KOPT-K1 (cell line): ENCODE measurements at regions not wholly inside any gene's neighbourhood (a gene's known extent, or its start where the extent isn't known, plus 50 kb on each side); places are given as distances from the start of the nearest gene placed in this dataset.

ENCODE experiments used
- H3K27ac ChIP-seq: fragments of 200-600 bp; sonication (generic); 2 replicates; pipeline ENCODE4 v1.5.1; 2016; ENCODE audit warnings: antibody characterized with exemption, mild to moderate bottlenecking, low read depth, low read length; ENCODE audit not compliant: poor library complexity, severe bottlenecking
- H3K36me3 ChIP-seq: fragments of 200-600 bp; sonication (generic); 2 replicates; pipeline ENCODE4 v1.5.1; 2017; ENCODE audit warnings: antibody characterized with exemption, mild to moderate bottlenecking, low read length, moderate library complexity; ENCODE audit not compliant: insufficient read depth
- H3K9me3 ChIP-seq: fragments of 200-600 bp; sonication (generic); 2 replicates; pipeline ENCODE4 v1.5.1; 2017; ENCODE audit warnings: antibody characterized with exemption, low read length, mild to moderate bottlenecking; ENCODE audit not compliant: insufficient read depth, poor library complexity, severe bottlenecking

DNA sequence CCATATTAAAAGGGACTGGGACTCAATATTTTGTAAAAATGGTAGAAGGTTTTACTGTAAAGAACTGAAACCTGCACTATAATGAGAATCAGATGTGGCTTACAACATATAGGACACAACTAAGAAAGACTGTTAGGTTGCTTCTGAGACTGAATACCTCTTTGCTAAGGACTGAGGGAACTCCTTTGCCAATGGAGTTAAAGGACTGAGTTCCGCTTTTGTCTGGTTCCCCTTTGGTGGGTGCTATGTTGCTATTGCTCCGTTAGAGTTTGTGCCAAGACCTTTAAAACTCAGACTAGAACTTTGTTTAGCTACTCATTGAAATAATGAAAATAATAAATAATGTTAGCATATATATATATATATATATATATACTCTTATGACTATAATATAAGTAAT is 147.8 kb upstream of the KCNMB2 start:
- H3K36me3 ChIP-seq = no peaks in the 10 kb centered on the region
- H3K27ac ChIP-seq = no peak overlapping the region
- no peaks in the 10 kb centered on the region for H3K9me3 ChIP-seq

- Histone ChIP-seq H3K36me3 (no peaks in the 10 kb centered on the region), H3K9me3 (no peaks in the 10 kb centered on the region), H3K27ac (no peak overlapping the region)
These were observed 147.0 kb upstream of the KCNMB2 start for GRCh38 chr3:178389258-178389657.

DNA sequence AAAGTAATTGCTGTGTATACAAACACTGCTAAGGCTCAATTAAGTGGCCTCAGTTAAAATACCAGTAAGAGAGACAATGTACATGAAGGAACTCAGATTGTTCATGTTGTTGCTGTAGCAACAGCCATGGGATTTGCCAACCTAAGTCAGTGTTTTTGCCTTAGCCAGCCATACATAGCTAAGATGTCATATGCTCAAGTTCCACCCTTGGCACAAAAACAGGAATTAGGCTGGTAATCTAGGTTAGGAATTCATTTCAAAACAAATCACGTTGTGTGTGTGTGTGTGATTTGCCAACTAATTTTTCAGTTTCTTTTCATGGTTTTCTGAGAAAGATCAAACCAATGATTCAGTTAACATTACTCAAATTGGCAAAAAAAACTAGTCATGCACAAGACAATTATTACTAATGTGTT is 143.7 kb upstream of the KCNMB2 start:
- Histone ChIP-seq H3K27ac (no peak overlapping the region), H3K36me3 (no peaks in the 10 kb centered on the region), H3K9me3 (no peaks in the 10 kb centered on the region)

DNA sequence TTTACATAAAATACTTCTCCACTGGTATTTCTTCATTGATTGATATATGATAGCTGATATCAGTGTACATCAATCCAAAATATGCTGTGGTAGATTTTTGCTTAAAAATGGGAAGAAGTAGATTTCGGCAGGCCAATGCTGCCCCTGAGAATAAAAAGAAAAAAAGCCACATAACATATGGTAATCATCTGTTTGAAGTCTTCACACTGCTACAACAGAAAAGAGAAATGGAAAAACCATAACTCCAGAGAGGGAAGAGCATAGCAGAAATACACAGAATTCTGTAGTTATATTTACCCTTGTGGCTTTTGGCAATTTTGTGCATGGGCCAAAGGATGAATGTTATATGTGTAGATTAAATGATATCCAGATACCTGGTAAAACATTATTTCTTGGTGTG is 143.1 kb upstream of the KCNMB2 start:
- Histone ChIP-seq H3K9me3 (no peaks in the 10 kb centered on the region), H3K36me3 (no peaks in the 10 kb centered on the region), H3K27ac (no peak overlapping the region)

DNA sequence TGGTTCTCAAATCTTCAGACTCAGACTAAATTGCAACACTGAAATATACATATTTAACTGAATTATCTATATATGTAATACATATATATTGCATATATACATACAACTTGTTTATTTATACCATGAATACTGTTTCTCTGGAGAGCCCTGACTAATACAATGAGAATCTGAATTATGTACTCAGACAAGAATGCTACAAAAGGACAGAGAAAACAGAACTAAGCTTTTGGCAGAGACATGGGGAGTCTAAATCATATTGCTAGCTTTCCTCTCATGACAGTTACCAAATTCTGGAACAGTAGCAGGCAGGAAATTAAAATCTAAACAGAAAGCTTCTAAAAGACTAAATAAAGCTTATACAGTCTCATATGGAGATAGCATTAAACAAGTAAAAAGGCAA is 142.4 kb upstream of the KCNMB2 start:
- Histone ChIP-seq H3K9me3 (no peaks in the 10 kb centered on the region), H3K36me3 (no peaks in the 10 kb centered on the region), H3K27ac (no peak overlapping the region)

- no peaks in the 10 kb centered on the region for H3K9me3 ChIP-seq
- no peaks in the 10 kb centered on the region for H3K36me3 ChIP-seq
- no peak overlapping the region for H3K27ac ChIP-seq
These were observed 139.9 kb upstream of the KCNMB2 start for GRCh38 chr3:178396318-178396717.

DNA sequence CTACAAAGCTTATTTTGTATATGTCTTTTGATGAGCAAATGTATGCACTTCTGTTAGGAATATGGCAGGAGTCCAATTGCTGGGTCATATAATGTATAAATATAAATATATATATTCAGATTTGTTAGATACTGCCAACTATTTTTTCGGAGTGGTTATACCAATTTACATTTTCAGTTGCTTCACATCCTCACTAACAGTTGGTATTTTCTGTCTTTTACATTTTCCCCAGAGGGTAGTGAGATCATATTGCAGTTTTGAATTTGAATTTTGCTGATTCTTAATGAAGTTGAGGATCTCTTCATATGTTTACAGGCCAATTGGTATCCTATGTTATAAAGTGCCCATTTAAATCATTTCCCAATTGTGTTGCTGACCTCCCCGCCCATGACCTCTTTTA is 139.0 kb upstream of the KCNMB2 start:
- Histone ChIP-seq H3K36me3 (no peaks in the 10 kb centered on the region), H3K9me3 (no peaks in the 10 kb centered on the region), H3K27ac (no peak overlapping the region)

DNA sequence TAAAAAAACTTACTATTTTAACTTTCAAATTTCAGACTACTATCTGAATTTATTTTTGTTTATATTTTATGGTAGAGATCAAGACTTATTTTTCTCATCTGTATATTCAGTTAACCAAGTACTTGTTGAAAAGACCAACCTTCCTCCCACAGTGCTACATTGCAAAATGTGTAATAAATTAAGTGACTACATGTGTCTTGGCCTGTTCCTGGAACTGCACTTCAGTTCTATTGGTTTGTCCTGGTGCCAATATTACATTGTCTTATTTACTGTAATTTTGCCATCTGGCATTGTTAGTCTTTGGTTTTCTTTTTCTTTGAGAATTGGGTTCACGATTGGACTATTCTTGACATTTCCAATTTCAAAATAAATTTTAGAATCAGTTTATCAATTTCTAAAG is 138.4 kb upstream of the KCNMB2 start:
- no peaks in the 10 kb centered on the region for H3K9me3 ChIP-seq
- no peaks in the 10 kb centered on the region for H3K36me3 ChIP-seq
- H3K27ac ChIP-seq = no peak overlapping the region

DNA sequence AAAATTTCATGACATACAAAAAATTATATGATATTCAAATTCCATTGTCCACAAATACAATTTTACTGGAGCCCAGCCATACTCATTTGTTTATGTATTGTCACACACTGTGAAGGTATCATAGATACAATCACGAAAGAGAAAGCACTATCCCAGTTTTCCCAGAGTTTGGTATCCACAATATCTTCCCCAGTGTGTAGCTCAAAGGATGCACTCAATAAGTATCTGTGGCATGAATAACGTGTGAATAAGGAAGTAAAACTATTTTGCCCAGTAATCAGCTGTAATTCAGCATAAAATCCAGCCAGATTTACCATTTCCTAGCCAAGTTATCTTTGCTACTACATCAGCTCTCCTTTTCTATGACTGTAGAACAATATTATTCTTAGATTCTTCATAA is 131.3 kb upstream of the KCNMB2 start:
- H3K36me3 ChIP-seq = no peaks in the 10 kb centered on the region
- no peak overlapping the region for H3K27ac ChIP-seq
- H3K9me3 ChIP-seq = no peaks in the 10 kb centered on the region

DNA sequence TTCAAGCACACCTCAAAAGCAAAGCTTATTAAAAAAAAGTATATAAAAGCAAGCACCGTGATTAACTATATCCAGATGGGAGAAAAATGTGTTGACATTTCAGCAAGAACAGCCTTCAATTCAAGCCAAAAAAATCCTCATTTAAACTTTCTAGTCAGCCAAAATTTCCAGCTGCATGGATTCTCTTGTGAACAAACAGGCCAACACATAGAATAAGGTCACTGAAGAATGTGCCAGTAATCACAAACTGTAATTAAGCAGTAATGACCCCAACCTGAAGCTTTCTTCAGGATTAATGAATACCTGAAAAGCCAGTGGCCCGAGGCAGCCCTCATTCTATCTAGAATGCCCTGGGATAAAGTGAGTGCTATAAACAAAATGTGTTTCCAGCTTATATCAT is 130.7 kb upstream of the KCNMB2 start:
- H3K9me3 ChIP-seq = no peaks in the 10 kb centered on the region
- no peaks in the 10 kb centered on the region for H3K36me3 ChIP-seq
- H3K27ac ChIP-seq = no peak overlapping the region

GRCh38 chr3:178406206-178406605 is 130.0 kb upstream of the KCNMB2 start:
- Histone ChIP-seq H3K27ac (no peak overlapping the region), H3K36me3 (no peaks in the 10 kb centered on the region)

GRCh38 chr3:178415384-178415783 is 120.9 kb upstream of the KCNMB2 start:
- H3K9me3 ChIP-seq = no peaks in the 10 kb centered on the region
- H3K36me3 ChIP-seq = no peaks in the 10 kb centered on the region
- no peak overlapping the region for H3K27ac ChIP-seq

More at GRCh38 chr3:178406206-178406605, 130.0 kb upstream of the KCNMB2 start:
- no peaks in the 10 kb centered on the region for H3K9me3 ChIP-seq

DNA sequence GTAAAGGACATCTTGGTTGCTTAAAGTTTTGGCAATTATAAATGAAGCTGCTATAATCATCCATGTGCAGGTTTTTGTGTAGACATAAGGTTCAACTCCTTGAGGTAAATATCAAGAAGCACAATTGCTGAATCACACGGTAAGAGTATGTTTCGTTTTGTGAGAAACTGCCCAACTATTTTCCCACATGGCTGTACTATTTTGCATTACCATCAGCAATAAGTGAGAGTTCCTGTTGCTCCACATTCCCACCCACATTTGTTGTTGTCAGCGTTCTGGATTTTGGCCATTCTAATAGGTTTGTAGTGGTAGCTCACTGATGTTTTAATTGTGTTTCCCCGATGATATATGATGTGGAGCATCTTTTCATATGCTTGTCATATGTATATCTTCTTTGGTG is 118.5 kb upstream of the KCNMB2 start:
- Histone ChIP-seq H3K27ac (no peak overlapping the region), H3K9me3 (no peaks in the 10 kb centered on the region)

GRCh38 chr3:178419071-178419470 is 117.2 kb upstream of the KCNMB2 start:
- Histone ChIP-seq H3K9me3 (no peaks in the 10 kb centered on the region), H3K36me3 (no peaks in the 10 kb centered on the region), H3K27ac (no peak overlapping the region)

More for the DNA sequence above, 118.5 kb upstream of the KCNMB2 start:
- H3K36me3 ChIP-seq = no peaks in the 10 kb centered on the region

GRCh38 chr3:178420033-178420432 is 116.2 kb upstream of the KCNMB2 start:
- Histone ChIP-seq H3K36me3 (no peaks in the 10 kb centered on the region), H3K27ac (no peak overlapping the region), H3K9me3 (no peaks in the 10 kb centered on the region)

DNA sequence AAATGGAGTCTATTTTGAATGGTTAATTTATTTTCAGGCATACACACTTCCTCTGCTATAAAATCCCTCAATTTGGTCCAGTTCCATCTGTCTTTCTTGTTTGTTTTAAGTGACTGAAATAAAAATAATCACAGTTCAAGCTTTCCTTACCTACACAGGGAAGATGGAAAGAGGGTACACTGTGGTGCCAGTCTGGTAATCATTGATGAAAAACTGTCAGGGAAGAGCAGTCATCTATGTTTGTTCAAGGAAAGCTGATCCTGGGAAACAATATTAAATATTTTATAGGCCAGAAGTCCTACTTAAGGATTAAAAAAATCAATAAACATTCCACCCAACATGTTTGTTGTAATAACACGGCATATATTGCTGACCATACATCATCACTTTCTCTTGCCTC is 115.2 kb upstream of the KCNMB2 start:
- Histone ChIP-seq H3K9me3 (no peaks in the 10 kb centered on the region), H3K27ac (no peak overlapping the region), H3K36me3 (no peaks in the 10 kb centered on the region)

GRCh38 chr3:178422406-178422805 is 113.8 kb upstream of the KCNMB2 start:
- Histone ChIP-seq H3K27ac (no peak overlapping the region), H3K36me3 (no peaks in the 10 kb centered on the region), H3K9me3 (no peaks in the 10 kb centered on the region)
